ENCODE measurements at regions not wholly inside any gene's neighbourhood (a gene's known extent, or its start where the extent isn't known, plus 50 kb on each side); places are given as distances from the start of the nearest gene placed in this dataset.

- TF ChIP-seq POLR2A (IDR thresholded peaks at IDR 0.05; ENCODE audit: low read length): no peak
- TF ChIP-seq GATA1 (IDR thresholded peaks at IDR 0.05; ENCODE audit: low read depth, low read length): no peak
Measured at GRCh38 chr3:197420566-197420965, 122.2 kb upstream of the DLG1 start.

All from erythroblast (primary cell).